ENCODE measurements at regions not wholly inside any gene's neighbourhood (a gene's known extent, or its start where the extent isn't known, plus 50 kb on each side); places are given as distances from the start of the nearest gene placed in this dataset.

GRCh38 chr12:19869413-19869812, 430.1 kb downstream of the AEBP2 start:
- in situ Hi-C loops (cut with HindIII; ENCODE audit: low pct_ligation_motif_present, low pct_unique_long_range_greater_than_20kb, low sequenced_read_pairs): no loop called here
- DNase-seq: no peak

- in situ Hi-C loops (cut with HindIII; ENCODE audit: low pct_ligation_motif_present, low pct_unique_long_range_greater_than_20kb, low sequenced_read_pairs): no loop called here
- no peak for DNase-seq
Measured at GRCh38 chr12:19872621-19873540, 433.6 kb downstream of the AEBP2 start.

DNA sequence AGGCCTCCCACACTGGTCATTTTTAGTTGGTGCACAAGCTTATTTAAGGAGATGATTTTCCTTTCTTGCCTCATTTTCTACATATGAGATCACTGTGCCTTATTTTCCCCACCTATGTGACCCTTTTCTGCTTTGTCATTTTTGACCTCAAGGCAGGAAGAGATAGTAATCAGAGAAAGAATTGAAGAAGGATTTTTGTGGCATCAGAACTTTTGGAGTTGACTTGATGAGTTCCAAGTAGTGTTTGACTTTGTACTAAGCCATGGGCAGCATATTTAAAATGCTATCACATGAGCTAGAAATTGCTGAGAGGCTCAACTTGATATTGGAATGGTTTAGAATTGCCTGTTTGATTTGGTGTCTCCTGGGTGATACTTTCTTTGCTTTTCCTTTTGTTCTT, 440.8 kb downstream of the AEBP2 start:
- in situ Hi-C loops (cut with HindIII; ENCODE audit: low pct_ligation_motif_present, low pct_unique_long_range_greater_than_20kb, low sequenced_read_pairs): no loop called here
- DNase-seq: no peak

- DNase-seq: no peak
- in situ Hi-C loops (cut with HindIII; ENCODE audit: low pct_ligation_motif_present, low pct_unique_long_range_greater_than_20kb, low sequenced_read_pairs): no loop called here
Measured at GRCh38 chr12:19880721-19881120, 441.4 kb downstream of the AEBP2 start.

- in situ Hi-C loops (cut with HindIII; ENCODE audit: low pct_ligation_motif_present, low pct_unique_long_range_greater_than_20kb, low sequenced_read_pairs): no loop called here
- DNase-seq: no peak
Measured at GRCh38 chr12:19882346-19882745, 443.1 kb downstream of the AEBP2 start.

GRCh38 chr12:19884021-19884492, 444.8 kb downstream of the AEBP2 start:
- in situ Hi-C loops (cut with HindIII; ENCODE audit: low pct_ligation_motif_present, low pct_unique_long_range_greater_than_20kb, low sequenced_read_pairs): no loop called here
- no peak for DNase-seq

DNA sequence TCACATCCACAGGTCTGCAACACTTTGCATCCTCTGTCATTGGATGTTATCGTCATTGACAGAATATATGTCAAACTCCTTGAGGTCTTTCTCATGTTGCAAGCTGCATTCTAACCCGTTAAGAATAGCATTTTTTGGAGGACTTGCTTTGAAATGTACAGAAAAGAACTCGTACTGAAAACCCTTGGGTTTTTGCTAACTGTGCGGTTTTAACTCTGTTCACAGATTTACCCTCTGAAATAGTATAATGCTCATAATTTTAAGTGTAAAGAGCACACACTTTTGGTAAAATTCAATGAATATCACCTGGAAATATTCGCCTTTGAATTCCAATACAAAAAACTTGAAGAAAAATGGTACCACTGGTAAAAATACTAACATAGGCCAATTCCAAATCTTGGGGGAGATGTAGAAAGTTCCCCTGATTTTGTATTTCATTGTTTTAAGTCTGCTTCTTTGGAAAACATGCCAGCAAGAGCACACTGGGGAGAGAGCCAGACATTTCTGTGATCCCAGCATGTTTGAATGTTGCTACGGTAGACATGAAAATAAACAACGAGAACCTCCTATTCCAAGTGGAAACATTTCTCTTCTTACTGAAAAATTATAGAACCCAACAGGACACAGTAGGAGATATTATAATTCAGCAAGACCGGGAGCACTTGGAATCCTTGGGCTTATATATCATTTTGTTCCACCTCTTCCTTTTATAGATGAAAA, 446.0 kb downstream of the AEBP2 start:
- in situ Hi-C loops (cut with HindIII; ENCODE audit: low pct_ligation_motif_present, low pct_unique_long_range_greater_than_20kb, low sequenced_read_pairs): no loop called here
- DNase-seq: no peak

DNA sequence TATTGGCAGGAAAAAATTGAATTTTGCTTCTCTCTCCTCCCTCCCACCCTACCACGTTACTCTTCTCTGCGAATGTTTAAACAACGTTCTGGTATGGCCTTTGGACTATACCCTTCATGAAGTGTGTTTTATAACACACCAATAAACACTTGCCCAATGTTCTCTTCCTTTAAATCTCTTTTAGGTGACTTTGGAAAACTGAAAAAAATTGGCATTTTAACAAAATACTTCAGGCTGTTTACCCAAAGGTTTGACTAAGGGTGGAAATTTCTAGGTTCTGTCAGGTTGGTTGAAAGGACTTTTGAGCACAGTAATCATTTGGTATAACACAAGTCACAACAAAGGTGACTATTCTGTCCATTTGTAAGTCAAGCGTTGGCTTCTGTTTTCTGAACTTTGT, 446.8 kb downstream of the AEBP2 start:
- DNase-seq: no peak
- in situ Hi-C loops (cut with HindIII; ENCODE audit: low pct_ligation_motif_present, low pct_unique_long_range_greater_than_20kb, low sequenced_read_pairs): no loop called here

DNA sequence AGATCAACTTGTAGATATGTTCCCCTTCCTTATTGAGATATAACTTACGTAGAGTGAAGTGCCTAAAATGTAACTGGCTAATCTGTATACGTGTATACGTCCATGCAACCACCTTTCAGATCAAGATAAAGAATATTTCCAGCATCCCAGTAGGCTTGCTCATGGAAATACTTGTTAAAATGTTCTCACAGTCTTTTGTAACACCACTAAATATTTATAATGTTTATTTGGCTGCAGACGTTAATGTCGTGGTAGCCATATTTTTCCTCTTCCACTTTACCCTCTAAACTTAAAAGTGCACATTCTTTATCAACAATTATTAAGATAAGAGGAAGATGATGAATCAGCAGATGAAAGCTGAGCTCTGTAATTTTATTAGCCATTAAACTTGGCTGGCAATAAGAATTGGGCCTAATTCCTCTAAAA, 447.4 kb downstream of the AEBP2 start:
- in situ Hi-C loops (cut with HindIII; ENCODE audit: low pct_ligation_motif_present, low pct_unique_long_range_greater_than_20kb, low sequenced_read_pairs): no loop called here
- no peak for DNase-seq

DNA sequence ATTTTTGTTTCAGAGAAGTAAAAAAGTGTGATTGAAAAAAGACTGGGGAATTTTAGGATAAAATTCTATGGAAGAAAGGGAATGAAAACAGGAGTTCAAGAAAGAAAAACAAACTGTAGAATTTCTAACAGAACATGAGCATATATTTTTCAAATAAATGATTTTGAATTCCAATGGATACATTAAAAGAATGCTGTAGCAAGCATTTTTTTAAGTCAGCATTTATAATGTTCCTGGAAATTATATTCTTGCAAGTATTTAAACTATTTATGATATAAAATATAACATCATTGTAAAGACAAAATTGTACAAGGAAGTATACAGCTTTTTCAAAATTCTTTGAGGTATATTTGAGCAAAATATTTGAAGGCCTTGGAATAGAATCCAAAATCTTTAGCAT, 450.7 kb downstream of the AEBP2 start:
- DNase-seq: no peak
- in situ Hi-C loops (cut with HindIII; ENCODE audit: low pct_ligation_motif_present, low pct_unique_long_range_greater_than_20kb, low sequenced_read_pairs): no loop called here

DNA sequence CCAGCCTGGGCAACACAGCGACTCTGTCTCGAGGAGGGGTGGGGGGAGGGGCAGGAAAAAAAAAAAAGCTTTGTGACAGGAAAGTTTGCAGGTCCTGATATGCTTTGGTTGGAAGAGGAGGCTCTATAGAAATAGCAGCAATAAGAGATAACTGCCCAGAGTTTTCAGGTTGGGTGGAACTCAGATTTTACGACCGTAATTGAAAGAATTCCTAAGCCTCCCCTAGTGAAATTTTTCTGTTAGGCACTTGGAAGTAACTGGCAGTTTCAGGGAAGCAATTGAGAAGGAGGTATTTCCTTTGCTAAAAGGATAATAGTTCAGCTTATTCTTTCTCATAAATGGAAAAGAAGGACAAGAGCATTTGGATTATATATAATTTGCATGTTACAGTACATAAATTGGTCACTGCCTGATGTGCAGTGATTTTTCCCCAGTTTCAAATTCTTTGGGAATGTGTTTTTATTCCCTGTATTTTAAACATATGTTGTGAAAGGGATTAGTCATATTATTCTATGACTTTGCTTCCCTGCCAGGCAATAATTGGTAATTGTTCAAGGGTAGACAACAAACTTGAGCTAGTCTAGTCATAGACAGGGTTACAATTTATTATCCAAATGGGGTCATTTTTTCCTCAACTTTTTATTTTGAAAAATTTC, 452.8 kb downstream of the AEBP2 start:
- in situ Hi-C loops (cut with HindIII; ENCODE audit: low pct_ligation_motif_present, low pct_unique_long_range_greater_than_20kb, low sequenced_read_pairs): no loop called here
- no peak for DNase-seq

GRCh38 chr12:19893514-19893913, 454.2 kb downstream of the AEBP2 start:
- peak; percentile 19 for DNase-seq
- in situ Hi-C loops (cut with HindIII; ENCODE audit: low pct_ligation_motif_present, low pct_unique_long_range_greater_than_20kb, low sequenced_read_pairs): no loop called here

DNA sequence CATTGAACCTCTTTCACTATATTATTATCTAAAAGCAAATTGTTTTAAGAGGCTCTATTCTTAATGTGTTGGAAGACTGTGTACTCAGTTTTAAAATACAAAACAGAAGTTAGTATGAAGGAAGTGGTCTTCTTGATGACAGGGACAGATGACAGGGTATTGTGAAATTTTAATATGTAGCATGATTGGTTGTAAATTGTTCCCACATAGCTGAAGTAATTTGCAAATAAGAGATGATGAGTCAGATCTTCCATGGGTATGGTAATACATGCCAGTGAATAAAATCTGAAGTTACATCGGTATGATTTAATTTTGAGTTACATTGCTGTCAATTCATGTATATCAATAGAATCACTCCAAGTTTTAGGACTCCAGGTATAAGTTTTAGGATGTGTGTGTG, 454.8 kb downstream of the AEBP2 start:
- in situ Hi-C loops (cut with HindIII; ENCODE audit: low pct_ligation_motif_present, low pct_unique_long_range_greater_than_20kb, low sequenced_read_pairs): no loop called here
- no peak for DNase-seq

DNA sequence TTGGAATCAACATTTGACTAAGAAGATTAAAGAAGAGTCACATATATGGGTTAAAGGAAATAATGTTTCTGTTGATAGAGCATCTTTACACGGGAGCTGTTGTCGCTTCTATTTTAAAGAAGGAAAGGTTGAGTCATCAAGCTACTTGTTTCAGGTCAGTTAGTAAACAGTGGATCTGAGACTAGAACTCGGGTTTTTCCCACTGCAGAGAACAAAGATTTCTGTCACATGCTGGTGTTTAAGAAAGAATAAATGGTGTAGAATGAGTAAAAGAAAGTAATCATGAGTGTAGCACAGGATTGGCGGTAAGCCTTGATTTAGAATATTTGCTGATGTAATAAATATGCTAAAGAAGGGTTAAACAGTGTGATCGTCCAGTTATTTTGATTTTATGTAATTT, 455.5 kb downstream of the AEBP2 start:
- in situ Hi-C loops (cut with HindIII; ENCODE audit: low pct_ligation_motif_present, low pct_unique_long_range_greater_than_20kb, low sequenced_read_pairs): no loop called here
- DNase-seq: no peak

GRCh38 chr12:19895246-19896020, 456.1 kb downstream of the AEBP2 start:
- no peak for DNase-seq
- in situ Hi-C loops (cut with HindIII; ENCODE audit: low pct_ligation_motif_present, low pct_unique_long_range_greater_than_20kb, low sequenced_read_pairs): no loop called here

DNA sequence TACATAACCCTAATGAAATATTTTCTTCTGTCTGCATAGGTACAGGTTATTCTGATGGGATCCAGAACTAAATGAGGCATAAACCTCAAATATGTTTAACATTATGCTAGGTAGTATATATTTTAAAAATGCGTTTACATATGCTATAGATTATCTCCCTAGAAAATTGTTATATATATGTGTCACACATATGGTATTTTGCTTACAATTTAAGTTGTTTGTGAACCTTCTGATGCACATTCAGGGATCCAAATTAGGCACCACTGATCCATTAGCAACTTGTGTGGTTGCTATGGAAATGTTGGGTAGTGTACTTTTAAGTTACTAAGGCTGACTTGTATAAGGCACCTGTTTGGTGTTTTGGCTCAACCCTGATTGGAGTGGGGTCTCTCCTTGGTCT, 456.7 kb downstream of the AEBP2 start:
- in situ Hi-C loops (cut with HindIII; ENCODE audit: low pct_ligation_motif_present, low pct_unique_long_range_greater_than_20kb, low sequenced_read_pairs): no loop called here
- no peak for DNase-seq

DNA sequence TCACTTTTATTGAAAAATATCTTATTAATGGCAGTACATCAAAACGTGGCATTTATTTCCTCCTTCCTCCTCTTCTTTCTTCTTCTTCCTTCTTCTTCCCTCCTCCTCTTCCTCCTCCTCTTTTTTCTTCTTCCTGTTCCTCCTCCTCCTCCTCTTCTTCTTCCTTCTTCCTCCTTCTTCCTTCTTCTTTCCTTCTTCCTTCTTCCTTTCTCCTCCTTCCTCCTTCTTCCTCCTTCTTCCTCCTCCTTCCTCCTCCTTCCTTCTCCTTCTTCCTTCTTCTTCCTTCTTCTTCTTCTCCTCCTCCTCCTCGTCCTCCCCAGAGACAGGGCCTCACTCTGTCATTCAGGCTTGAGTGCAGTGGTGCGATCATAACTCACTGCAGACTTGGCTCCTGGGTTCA, 457.2 kb downstream of the AEBP2 start:
- no peak for DNase-seq
- in situ Hi-C loops (cut with HindIII; ENCODE audit: low pct_ligation_motif_present, low pct_unique_long_range_greater_than_20kb, low sequenced_read_pairs): no loop called here

DNA sequence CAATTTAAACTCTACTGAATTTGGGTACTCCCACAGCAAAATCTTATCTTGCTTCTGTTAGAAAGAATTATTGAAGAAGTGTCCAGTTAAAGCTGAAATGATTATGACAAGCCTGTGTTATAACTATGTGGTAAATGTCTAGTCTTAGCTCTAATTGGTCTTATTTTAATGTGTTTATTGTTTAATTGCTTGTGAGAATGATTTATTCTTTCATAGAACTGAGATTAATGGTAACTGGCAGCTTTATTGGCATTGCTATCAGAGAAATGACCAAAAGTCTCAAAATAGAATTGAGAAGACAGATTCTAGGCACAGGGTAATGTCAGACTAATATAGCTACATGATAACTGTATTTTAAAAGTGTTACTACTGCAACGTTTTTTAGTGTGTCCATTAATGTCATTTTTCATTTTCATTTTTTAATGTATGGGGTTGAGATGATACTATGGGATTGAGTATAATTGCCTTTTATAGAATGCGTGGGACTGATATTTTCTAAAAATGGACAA, 458.7 kb downstream of the AEBP2 start:
- DNase-seq: no peak
- in situ Hi-C loops (cut with HindIII; ENCODE audit: low pct_ligation_motif_present, low pct_unique_long_range_greater_than_20kb, low sequenced_read_pairs): no loop called here
